Upper lobe of left lung (tissue), 4 donors: ENCODE measurements at regions not wholly inside any gene's neighbourhood (a gene's known extent, or its start where the extent isn't known, plus 50 kb on each side); places are given as distances from the start of the nearest gene placed in this dataset.

Source experiments
- CTCF ChIP-seq, 6 experiments: fragments of 450-650 bp in 4 of 6; fragments of 200-600 bp in 2 of 6; sonication (generic) in 2 of 6; IDR thresholded peaks; one replicate each; pipeline ENCODE4 v1.5.1; 2016 to 2019; ENCODE audit warnings: antibody characterized with exemption in 6 of 6
- EP300 ChIP-seq, 4 donors: sonication (generic); formaldehyde crosslinking; IDR thresholded peaks; one replicate each; pipeline ENCODE4 v1.5.1; 2017; ENCODE audit warnings: antibody characterized with exemption in 4 of 4, control low read depth in 2 of 4
- POLR2A ChIP-seq, 4 donors: fragments of 450-650 bp; IDR thresholded peaks; one replicate each; pipeline ENCODE4 v1.5.1; 2016 to 2017; ENCODE audit warnings: antibody characterized with exemption in 4 of 4, mild to moderate bottlenecking in 2 of 4
- POLR2AphosphoS5 ChIP-seq, 2 donors: sonication (generic); formaldehyde crosslinking; IDR thresholded peaks; one replicate each; pipeline ENCODE4 v1.5.1; 2017; ENCODE audit warnings: antibody characterized with exemption in 2 of 2

- TF ChIP-seq CTCF (IDR thresholded peaks at IDR 0.05) (no peak), POLR2A (IDR thresholded peaks at IDR 0.05) (no peak), EP300 (IDR thresholded peaks at IDR 0.05) (no peak), POLR2AphosphoS5 (IDR thresholded peaks at IDR 0.05) (no peak)
Measured at GRCh38 chr3:182129740-182130139, 418.0 kb downstream of the SOX2 start.
